Large intestine (tissue), 3 donors: ENCODE measurements at regions not wholly inside any gene's neighbourhood (a gene's known extent, or its start where the extent isn't known, plus 50 kb on each side); places are given as distances from the start of the nearest gene placed in this dataset.

Experiments
- DNase-seq, 2 donors: peaks; one replicate each; pipeline versions ENCODE4 v3.0.0 to v3.0.0-alpha.2; 2013
- H3K27ac ChIP-seq: one replicate; pipeline ENCODE4 v1.5.1; 2013; ENCODE audit warnings: low read length
- H3K27me3 ChIP-seq: 2 replicates; pipeline ENCODE4 v1.6.1; 2013; ENCODE audit warnings: low read length; ENCODE audit not compliant: control insufficient read depth, insufficient read depth
- H3K36me3 ChIP-seq: 2 replicates; pipeline ENCODE4 v1.6.1; 2013; ENCODE audit warnings: low read length; ENCODE audit not compliant: control insufficient read depth, insufficient read depth
- H3K4me1 ChIP-seq: one replicate; pipeline ENCODE4 v1.6.1; 2013; ENCODE audit warnings: low read length; ENCODE audit not compliant: control insufficient read depth, insufficient read depth
- H3K4me3 ChIP-seq: one replicate; pipeline ENCODE4 v1.5.1; 2013; ENCODE audit warnings: low read length
- H3K9me3 ChIP-seq: one replicate; pipeline ENCODE4 v1.6.1; 2013; ENCODE audit warnings: mild to moderate bottlenecking, low read depth, low read length, moderate library complexity; ENCODE audit not compliant: control insufficient read depth
- WGBS: methylation state at CpG from one replicate; pipeline ENCODE4 v1.1.5; 2013; ENCODE audit warnings: low lambda C conversion rate; ENCODE audit not compliant: insufficient coverage; 5-methylcytosine and 5-hydroxymethylcytosine counted together

DNA sequence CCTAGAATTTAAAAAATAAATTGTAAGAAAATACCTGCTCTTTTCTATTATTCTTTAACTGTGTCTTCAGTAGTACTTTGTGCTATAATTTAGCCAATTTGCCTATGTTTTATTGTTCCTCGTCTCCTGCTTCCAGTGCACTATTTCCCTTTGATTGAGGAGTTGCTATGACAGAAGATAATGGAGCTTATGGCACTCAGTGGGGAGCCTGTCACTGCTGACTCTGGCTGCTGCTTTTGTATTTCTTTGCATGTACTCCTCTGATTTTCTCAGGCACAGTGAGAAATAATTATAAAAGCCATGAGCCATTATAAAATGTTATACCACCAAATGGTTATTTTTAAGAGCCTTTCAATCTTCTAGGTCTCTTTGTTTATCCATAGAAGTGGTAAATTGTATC lies 1310.8 kb upstream of the SLC39A10 start:
- Histone ChIP-seq H3K4me1 (no peaks in the 10 kb centered on the region), H3K27ac (no peak overlapping the region), H3K27me3 (no peaks in the 10 kb centered on the region), H3K36me3 (no peaks in the 10 kb centered on the region), H3K9me3 (no peaks in the 10 kb centered on the region), H3K4me3 (no peak overlapping the region)
- 33% methylated on average over 1 of the region's 1 CpG for WGBS
- DNase-seq, result no peak

DNA sequence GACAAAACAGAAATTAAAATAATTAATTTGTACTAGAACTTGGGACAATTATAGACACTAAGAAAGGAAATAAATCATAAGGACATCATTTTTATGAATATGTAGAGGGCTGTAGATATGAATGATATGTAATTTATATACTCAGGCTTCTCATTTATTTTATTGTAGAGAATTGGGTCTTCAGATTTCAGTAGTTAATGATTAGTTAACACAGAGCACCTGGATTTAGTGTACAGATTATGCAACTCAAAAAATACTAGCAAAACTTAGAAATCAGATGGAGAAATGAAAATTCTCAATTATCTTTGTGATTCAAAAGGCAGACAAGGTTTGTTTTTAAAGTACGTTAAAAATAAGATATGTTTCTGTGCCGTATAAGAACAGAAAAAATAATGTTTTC lies 1311.7 kb upstream of the SLC39A10 start:
- no peak for DNase-seq
- 78% methylated on average over 2 of the region's 2 CpGs for WGBS
- Histone ChIP-seq H3K27me3 (no peaks in the 10 kb centered on the region), H3K4me1 (no peaks in the 10 kb centered on the region), H3K4me3 (no peak overlapping the region), H3K36me3 (no peaks in the 10 kb centered on the region), H3K27ac (no peak overlapping the region), H3K9me3 (no peaks in the 10 kb centered on the region)

DNA sequence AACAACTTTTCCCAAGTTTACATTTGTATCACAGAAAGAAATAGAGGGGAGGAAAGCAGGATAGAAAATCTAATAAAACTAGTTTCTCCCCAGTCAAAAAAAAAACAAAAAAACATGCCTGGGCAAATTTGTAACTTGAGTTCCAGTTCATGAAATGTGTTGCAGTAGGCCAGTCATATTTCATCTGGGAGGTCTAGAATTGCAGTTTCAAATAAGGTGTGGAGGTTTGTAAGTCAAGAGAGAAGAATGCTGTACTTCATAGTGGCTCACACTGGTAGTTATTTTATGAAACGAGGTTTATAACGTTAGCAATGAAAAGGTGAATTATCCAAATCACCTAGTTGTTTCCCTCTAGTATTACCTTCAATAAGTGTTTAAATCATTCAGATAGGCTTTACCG lies 1313.9 kb upstream of the SLC39A10 start:
- Histone ChIP-seq H3K9me3 (no peaks in the 10 kb centered on the region), H3K4me1 (no peaks in the 10 kb centered on the region), H3K27me3 (no peaks in the 10 kb centered on the region), H3K36me3 (no peaks in the 10 kb centered on the region), H3K27ac (no peak overlapping the region), H3K4me3 (no peak overlapping the region)
- 96% methylated on average over 3 of the region's 3 CpGs for WGBS
- DNase-seq, result no peak

- Histone ChIP-seq H3K4me3 (no peak overlapping the region), H3K27ac (no peak overlapping the region), H3K4me1 (no peaks in the 10 kb centered on the region), H3K9me3 (no peaks in the 10 kb centered on the region), H3K36me3 (no peaks in the 10 kb centered on the region), H3K27me3 (no peaks in the 10 kb centered on the region)
- WGBS, result 85% methylated on average over 2 of the region's 9 CpGs
- no peak for DNase-seq
These were observed 1324.1 kb upstream of the SLC39A10 start for GRCh38 chr2:194332799-194333490.

DNA sequence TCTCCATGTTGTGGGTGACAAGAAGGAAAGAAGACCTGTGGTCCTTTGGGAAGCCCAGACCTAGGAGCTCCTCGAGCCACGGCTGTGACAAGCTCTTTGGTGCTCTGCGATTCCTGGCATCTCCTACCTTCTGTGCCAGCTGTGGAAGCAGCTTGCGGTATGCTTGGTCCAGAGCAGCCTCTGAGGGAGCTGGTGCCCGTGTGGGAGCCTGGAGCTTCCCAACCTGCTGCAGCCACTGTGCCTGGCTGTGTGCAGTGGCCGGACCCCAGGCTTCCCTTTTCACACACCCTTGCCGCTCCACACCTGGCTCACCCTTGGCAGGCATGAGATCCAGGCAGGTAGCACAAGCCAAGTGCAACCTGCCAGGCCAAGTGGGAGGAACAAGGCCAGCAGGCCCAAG lies 1328.6 kb upstream of the SLC39A10 start:
- Histone ChIP-seq H3K27me3 (no peaks in the 10 kb centered on the region), H3K27ac (no peak overlapping the region), H3K4me1 (no peaks in the 10 kb centered on the region), H3K4me3 (no peak overlapping the region), H3K9me3 (peaks cover 4% of the 10 kb centered on the region), H3K36me3 (no peaks in the 10 kb centered on the region)
- no peak for DNase-seq
- WGBS, result no CpG with 5 or more reads among the region's 7 CpGs

DNA sequence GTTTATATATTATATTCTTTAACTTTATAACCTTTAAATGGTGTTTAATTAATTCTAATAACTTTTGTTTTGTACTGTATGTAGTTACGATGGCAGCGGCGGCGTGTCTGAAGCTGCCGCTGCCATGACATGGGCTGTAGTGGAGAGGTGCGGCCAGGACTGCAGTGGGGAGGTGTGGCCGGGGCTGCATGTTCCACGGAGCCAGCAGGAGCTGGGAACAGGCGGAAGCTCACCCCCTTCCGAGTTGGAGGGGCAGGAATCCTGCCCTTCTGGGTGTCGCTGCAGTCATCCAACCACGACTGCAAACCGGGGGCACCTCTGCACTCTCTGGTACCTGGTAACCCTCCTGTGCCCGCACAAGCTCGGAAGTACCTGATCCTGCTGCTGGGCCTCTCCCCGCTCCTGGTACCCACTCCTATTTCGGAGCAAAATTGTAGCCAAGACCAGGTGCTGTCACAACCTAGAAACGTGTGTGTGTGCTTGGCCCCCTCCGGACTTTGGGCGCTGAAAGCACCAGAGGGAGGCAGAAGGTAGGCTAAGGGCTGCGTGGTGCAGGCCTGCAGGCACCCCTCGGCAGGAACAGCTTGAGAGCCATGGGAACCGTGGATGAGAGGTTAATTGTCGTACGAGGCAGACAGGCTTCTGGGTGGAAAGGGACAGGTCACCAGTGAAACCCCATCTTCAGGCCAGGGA lies 1329.7 kb upstream of the SLC39A10 start:
- peaks cover 4% of the 10 kb centered on the region for H3K9me3 ChIP-seq
- H3K36me3 ChIP-seq, result no peaks in the 10 kb centered on the region
- no peak overlapping the region for H3K4me3 ChIP-seq
- no peak overlapping the region for H3K27ac ChIP-seq
- DNase-seq, result no peak
- H3K4me1 ChIP-seq, result no peaks in the 10 kb centered on the region
- WGBS, result no CpG with 5 or more reads among the region's 25 CpGs
- no peaks in the 10 kb centered on the region for H3K27me3 ChIP-seq

DNA sequence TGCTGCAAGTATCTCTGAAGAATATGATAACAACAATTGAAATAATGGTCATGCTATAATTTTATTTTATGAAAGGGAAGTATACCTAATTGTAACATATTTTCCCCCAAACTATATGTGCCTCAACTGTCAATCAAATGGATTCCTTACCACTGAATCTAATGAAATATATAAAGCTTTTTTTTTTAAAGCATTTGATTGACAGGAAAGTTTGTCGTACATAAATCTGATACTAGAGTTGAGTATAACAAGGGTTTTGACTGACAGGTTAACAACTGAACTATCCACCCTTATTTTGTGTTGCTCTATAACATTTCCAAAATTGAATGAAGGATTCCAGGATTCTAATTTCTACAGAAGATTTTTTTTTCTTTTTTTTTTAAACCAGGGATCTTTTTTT lies 1333.3 kb upstream of the SLC39A10 start:
- peaks cover 4% of the 10 kb centered on the region for H3K9me3 ChIP-seq
- 100% methylated on average over 1 of the region's 1 CpG for WGBS
- H3K27me3 ChIP-seq, result no peaks in the 10 kb centered on the region
- no peaks in the 10 kb centered on the region for H3K4me1 ChIP-seq
- H3K27ac ChIP-seq, result no peak overlapping the region
- H3K36me3 ChIP-seq, result no peaks in the 10 kb centered on the region
- no peak for DNase-seq
- no peak overlapping the region for H3K4me3 ChIP-seq

DNA sequence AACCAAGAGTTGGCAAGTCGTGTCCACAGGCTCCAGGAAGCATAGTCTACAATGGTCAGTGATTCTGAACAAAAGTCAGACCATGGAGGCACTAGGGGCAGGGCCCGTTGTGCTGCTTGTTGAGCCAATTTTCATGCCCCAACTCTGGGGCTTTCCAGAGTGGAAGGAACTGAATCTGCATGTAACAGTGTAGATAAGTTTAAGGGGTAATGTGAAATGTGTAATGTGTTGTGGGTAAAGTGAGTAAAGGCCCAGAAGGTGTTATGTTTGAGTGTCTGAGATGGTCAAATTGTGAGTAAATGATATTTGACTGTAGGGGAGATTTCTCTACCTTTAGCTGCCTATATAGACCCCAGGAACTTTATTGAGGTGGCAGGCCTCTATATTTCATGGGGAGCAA lies 1336.5 kb upstream of the SLC39A10 start:
- no CpG with 5 or more reads among the region's 2 CpGs for WGBS

GRCh38 chr2:194319222-194319992 lies 1337.6 kb upstream of the SLC39A10 start:
- DNase-seq, result no peak
- Histone ChIP-seq H3K27me3 (no peaks in the 10 kb centered on the region), H3K9me3 (no peaks in the 10 kb centered on the region), H3K36me3 (no peaks in the 10 kb centered on the region), H3K27ac (no peak overlapping the region), H3K4me1 (no peaks in the 10 kb centered on the region), H3K4me3 (no peak overlapping the region)
- WGBS, result 83% methylated on average over 1 of the region's 4 CpGs

More for the DNA sequence above, 1336.5 kb upstream of the SLC39A10 start:
- H3K36me3 ChIP-seq, result no peaks in the 10 kb centered on the region
- no peak overlapping the region for H3K4me3 ChIP-seq
- no peak for DNase-seq
- H3K4me1 ChIP-seq, result no peaks in the 10 kb centered on the region
- no peak overlapping the region for H3K27ac ChIP-seq
- H3K9me3 ChIP-seq, result no peaks in the 10 kb centered on the region
- H3K27me3 ChIP-seq, result no peaks in the 10 kb centered on the region

DNA sequence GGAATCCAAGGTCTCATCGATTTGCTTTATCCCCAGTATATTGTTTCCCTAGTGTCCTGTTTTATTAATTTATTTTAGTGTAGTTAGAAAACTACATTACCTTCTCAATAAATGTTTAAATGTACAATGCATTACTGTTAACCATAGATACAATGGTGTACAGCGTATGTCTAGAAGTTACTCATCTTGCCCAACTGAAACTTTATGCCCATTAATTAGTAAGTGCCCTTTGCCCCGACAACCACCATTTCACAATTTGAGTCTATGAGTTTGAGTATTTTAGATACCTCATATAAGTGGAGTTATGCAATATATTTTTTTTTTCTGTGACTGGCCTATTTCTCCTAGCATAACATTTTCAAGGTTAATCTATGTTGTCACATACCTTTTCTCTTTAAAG lies 1343.0 kb upstream of the SLC39A10 start:
- no peak for DNase-seq
- WGBS, result 92% methylated on average over 2 of the region's 3 CpGs
- Histone ChIP-seq H3K4me3 (no peak overlapping the region), H3K9me3 (no peaks in the 10 kb centered on the region), H3K36me3 (no peaks in the 10 kb centered on the region), H3K27me3 (no peaks in the 10 kb centered on the region), H3K4me1 (no peaks in the 10 kb centered on the region), H3K27ac (no peak overlapping the region)
